ENCODE measurements at regions not wholly inside any gene's neighbourhood (a gene's known extent, or its start where the extent isn't known, plus 50 kb on each side); places are given as distances from the start of the nearest gene placed in this dataset.

- TF ChIP-seq EZH2 (IDR thresholded peaks at IDR 0.05) = no peak
- TF ChIP-seq POLR2AphosphoS5 (IDR thresholded peaks at IDR 0.05; ENCODE audit: borderline replicate concordance, low read depth, low read length) = no peak
Observed at GRCh38 chr11:15579287-15580001, 464.7 kb downstream of the INSC start.

All from SK-N-MC (cell line).